ENCODE measurements at regions not wholly inside any gene's neighbourhood (a gene's known extent, or its start where the extent isn't known, plus 50 kb on each side); places are given as distances from the start of the nearest gene placed in this dataset.
"Not testable (repeated sequence)": the region's sequence is repeated elsewhere in the genome, so short reads cannot be mapped to it uniquely, and the experiment has no call there.

DNA sequence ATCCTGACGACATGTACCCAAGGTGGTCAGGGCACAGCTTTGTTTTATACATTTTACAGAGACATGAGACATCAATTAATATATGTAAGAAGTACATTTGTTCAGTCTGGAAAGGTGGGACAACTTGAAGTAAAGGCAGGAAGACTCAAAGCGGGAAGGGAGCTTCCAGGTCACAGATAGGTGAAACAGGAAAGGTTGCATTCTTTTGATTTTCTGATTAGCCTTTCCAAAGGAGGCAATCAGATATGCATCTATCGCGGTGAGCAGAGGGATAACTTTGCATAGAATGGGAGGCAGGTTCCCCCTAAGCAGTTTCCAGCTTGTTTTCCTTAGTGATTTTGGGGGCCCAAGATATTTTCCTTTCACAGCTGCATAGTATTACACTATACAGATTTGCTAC lies 358.4 kb downstream of the GLUD2 start:
- no peak overlapping the region for H3K4me3 ChIP-seq
- no peaks in the 10 kb centered on the region for H3K27me3 ChIP-seq
- TF ChIP-seq, protein P1, sequence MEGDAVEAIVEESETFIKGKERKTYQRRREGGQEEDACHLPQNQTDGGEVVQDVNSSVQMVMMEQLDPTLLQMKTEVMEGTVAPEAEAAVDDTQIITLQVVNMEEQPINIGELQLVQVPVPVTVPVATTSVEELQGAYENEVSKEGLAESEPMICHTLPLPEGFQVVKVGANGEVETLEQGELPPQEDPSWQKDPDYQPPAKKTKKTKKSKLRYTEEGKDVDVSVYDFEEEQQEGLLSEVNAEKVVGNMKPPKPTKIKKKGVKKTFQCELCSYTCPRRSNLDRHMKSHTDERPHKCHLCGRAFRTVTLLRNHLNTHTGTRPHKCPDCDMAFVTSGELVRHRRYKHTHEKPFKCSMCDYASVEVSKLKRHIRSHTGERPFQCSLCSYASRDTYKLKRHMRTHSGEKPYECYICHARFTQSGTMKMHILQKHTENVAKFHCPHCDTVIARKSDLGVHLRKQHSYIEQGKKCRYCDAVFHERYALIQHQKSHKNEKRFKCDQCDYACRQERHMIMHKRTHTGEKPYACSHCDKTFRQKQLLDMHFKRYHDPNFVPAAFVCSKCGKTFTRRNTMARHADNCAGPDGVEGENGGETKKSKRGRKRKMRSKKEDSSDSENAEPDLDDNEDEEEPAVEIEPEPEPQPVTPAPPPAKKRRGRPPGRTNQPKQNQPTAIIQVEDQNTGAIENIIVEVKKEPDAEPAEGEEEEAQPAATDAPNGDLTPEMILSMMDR (IDR thresholded peaks at IDR 0.05) = no peak
- no peak for TF ChIP-seq POLR2A (IDR thresholded peaks at IDR 0.05)
- TF ChIP-seq EP300 (IDR thresholded peaks at IDR 0.05) = no peak
- no peak for TF ChIP-seq POLR2AphosphoS5 (IDR thresholded peaks at IDR 0.05)
- ATAC-seq (ENCODE audit: low FRiP score in 2 of 2) = no peak
- H3K27ac ChIP-seq = no peak overlapping the region
- no peaks in the 10 kb centered on the region for H3K9me3 ChIP-seq
- 20 to 30% methylated on average over 3 to 4 of the region's 4 CpGs for WGBS, 2 donors
- DNase-seq = no peak
- H3K36me3 ChIP-seq = no peaks in the 10 kb centered on the region
- no peaks in the 10 kb centered on the region for H3K4me1 ChIP-seq

DNA sequence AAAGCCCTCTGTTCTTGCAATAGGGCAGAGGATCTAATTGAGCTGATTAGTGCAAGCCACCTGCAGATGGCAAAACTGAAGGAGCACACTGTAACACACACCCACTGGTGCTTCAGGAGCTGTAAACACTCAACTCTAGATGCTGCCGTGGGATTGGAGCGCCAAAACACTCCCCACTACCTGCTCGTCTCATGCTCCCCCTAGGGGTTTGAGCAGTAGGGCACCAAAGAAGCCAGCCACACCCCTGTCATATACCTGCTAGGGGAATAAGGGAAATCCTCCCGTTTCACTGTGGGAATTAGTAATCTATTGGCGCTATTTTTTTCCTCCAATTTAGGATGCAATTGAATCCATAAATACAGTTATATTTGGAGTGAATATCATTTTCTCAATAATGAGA lies 360.2 kb downstream of the GLUD2 start:
- H3K4me1 ChIP-seq = no peaks in the 10 kb centered on the region
- ATAC-seq (ENCODE audit: low FRiP score in 2 of 2) (no peak), DNase-seq (no peak)
- H3K4me3 ChIP-seq = no peak overlapping the region
- WGBS, 2 donors = 71 to 74% methylated on average over 2 to 5 of the region's 5 CpGs
- H3K27ac ChIP-seq = no peak overlapping the region
- no peak for TF ChIP-seq POLR2AphosphoS5 (IDR thresholded peaks at IDR 0.05)
- no peak for TF ChIP-seq EP300 (IDR thresholded peaks at IDR 0.05)
- TF ChIP-seq, protein P1 (IDR thresholded peaks at IDR 0.05) = no peak
- no peak for TF ChIP-seq POLR2A (IDR thresholded peaks at IDR 0.05)
- H3K36me3 ChIP-seq = no peaks in the 10 kb centered on the region
- no peaks in the 10 kb centered on the region for H3K27me3 ChIP-seq
- H3K9me3 ChIP-seq = no peaks in the 10 kb centered on the region

DNA sequence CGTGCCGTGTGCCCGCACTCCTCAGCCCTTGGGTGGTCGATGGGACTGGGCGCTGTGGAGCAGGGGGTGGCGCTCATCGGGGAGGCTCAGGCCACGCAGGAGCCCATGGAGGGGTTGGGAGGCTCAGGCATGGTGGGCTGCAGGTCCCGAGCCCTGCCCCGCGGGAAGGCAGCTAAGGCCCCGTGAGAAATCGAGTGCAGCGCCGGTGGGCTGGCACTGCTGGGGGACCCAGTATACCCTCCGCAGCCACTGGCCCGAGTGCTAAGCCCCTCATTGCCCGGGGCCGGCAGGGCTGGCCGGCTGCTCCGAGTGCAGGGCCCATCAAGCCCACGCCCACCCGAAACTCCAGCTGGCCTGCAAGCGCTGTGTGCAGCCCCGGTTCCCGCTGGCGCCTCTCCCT lies 384.1 kb downstream of the GLUD2 start:
- not testable (repeated sequence) for H3K9me3 ChIP-seq; H3K27ac ChIP-seq; H3K27me3 ChIP-seq; H3K4me3 ChIP-seq; H3K36me3 ChIP-seq; ATAC-seq (ENCODE audit: low FRiP score in 2 of 2); H3K4me1 ChIP-seq
- 97% methylated on average over 27 of the region's 27 CpGs; no CpG with 5 or more reads in 1 of the 2 donors for WGBS, 2 donors
- peak in 1 of 2 donors; percentile 46 for DNase-seq

DNA sequence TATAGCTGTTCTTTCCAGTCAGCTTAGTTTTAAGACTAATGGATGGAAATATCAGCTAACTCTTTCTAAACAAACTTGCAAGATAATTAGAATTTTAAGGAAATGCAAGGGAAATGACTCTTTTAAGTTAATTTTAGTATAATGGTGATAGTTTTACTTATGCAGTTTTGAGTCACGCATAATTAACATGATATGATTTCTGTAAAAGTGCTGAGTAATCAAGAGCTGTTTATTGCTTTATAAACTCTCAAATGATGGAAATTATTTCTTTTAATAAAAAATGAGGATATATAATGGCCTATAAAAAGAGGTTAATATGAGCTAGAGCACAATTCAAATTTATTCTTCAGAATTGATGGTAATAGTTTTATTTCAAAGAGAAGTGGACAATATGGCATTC lies 385.9 kb downstream of the GLUD2 start:
- 91 to 96% methylated on average over 1 of the region's 1 CpG for WGBS, 2 donors
- no peak overlapping the region for H3K4me3 ChIP-seq
- H3K27ac ChIP-seq = no peak overlapping the region
- TF ChIP-seq EP300 (IDR thresholded peaks at IDR 0.05) = no peak
- no peak for TF ChIP-seq POLR2AphosphoS5 (IDR thresholded peaks at IDR 0.05)
- TF ChIP-seq, protein P1 (IDR thresholded peaks at IDR 0.05) = no peak
- H3K9me3 ChIP-seq = peaks cover 0 to 3% (median 0%) of the 10 kb centered on the region in 4 donors
- ATAC-seq (ENCODE audit: low FRiP score in 2 of 2) (no peak), DNase-seq (no peak)
- no peaks in the 10 kb centered on the region for H3K36me3 ChIP-seq
- H3K27me3 ChIP-seq = no peaks in the 10 kb centered on the region
- H3K4me1 ChIP-seq = no peaks in the 10 kb centered on the region

DNA sequence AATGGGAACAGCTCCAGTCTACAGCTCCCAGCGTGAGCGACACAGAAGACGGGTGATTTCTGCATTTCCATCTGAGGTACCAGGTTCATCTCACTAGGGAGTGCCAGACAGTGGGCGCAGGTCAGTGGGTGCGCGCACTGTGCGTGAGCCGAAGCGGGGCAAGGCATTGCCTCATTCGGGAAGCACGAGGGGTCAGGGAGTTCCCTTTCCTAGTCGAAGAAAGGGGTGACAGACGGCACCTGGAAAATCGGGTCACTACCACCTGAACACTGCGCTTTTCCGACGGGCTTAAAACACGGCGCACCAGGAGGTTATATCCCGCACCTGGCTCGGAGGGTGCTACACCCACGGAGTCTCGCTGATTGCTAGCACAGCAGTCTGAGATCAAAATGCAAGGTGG lies 390.3 kb downstream of the GLUD2 start:
- not testable (repeated sequence) for H3K9me3 ChIP-seq; H3K27ac ChIP-seq; H3K36me3 ChIP-seq; H3K4me3 ChIP-seq; H3K27me3 ChIP-seq; ATAC-seq (ENCODE audit: low FRiP score in 2 of 2); H3K4me1 ChIP-seq
- 84 to 96% methylated on average over 17 to 23 of the region's 23 CpGs for WGBS, 2 donors
- DNase-seq = peak in 1 of 2 donors; percentile 12

DNA sequence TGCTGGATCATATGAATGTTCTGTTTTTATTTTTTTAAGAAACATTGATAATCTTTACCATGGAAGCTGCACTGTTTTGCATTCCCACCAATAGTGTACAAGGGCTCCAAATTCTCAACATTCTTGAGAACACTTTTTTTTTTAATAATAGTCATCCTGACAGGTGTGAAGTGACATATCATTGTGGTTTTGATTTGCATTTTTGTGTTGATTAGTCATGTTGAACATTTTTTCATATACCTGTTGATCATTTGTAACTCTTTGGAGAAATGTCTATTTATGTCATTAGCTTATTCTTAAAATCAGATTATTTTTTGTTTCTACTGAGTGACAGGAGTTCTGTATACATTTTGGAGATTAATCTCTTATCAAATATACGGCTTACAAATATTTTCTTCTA lies 408.5 kb downstream of the GLUD2 start:
- TF ChIP-seq, protein P1 (IDR thresholded peaks at IDR 0.05) = no peak
- TF ChIP-seq EP300 (IDR thresholded peaks at IDR 0.05) (no peak), POLR2AphosphoS5 (IDR thresholded peaks at IDR 0.05) (no peak)
- no peaks in the 10 kb centered on the region for H3K4me1 ChIP-seq
- H3K4me3 ChIP-seq = no peak overlapping the region
- DNase-seq (no peak), ATAC-seq (ENCODE audit: low FRiP score in 2 of 2) (no peak)
- no peak overlapping the region for H3K27ac ChIP-seq
- 73 to 77% methylated on average over 1 of the region's 1 CpG for WGBS, 2 donors
- no peaks in the 10 kb centered on the region for H3K27me3 ChIP-seq
- no peaks in the 10 kb centered on the region for H3K9me3 ChIP-seq
- no peaks in the 10 kb centered on the region for H3K36me3 ChIP-seq
